DOHH2 (cell line): ENCODE measurements at regions not wholly inside any gene's neighbourhood (a gene's known extent, or its start where the extent isn't known, plus 50 kb on each side); places are given as distances from the start of the nearest gene placed in this dataset.

Source experiments
- H3F3A ChIP-seq: fragments of 200-600 bp; sonication (generic), shearing (Covaris generic); 2 replicates; pipeline ENCODE4 v1.6.0; 2016; ENCODE audit warnings: antibody characterized with exemption, mild to moderate bottlenecking; ENCODE audit not compliant: control insufficient read depth, insufficient read depth
- H3K27ac ChIP-seq: fragments of 200-600 bp; sonication (generic); 2 replicates; pipeline ENCODE4 v1.5.1; 2014; ENCODE audit warnings: low read depth, mild to moderate bottlenecking, low read length, moderate library complexity
- H3K27me3 ChIP-seq: fragments of 200-600 bp; sonication (generic); 2 replicates; pipeline ENCODE4 v1.6.1; 2014; ENCODE audit warnings: mild to moderate bottlenecking, low read length, mixed read lengths; ENCODE audit not compliant: control insufficient read depth
- H3K36me3 ChIP-seq: fragments of 200-600 bp; sonication (generic); 2 replicates; pipeline ENCODE4 v1.6.1; 2014; ENCODE audit warnings: mild to moderate bottlenecking, low read length, moderate library complexity, mixed read lengths; ENCODE audit not compliant: control insufficient read depth
- H3K4me1 ChIP-seq: fragments of 200-600 bp; sonication (generic); 2 replicates; pipeline ENCODE4 v1.6.1; 2014; ENCODE audit warnings: mild to moderate bottlenecking, low read length, mixed read lengths; ENCODE audit not compliant: control insufficient read depth
- H3K4me2 ChIP-seq: fragments of 200-600 bp; sonication (generic); 2 replicates; pipeline ENCODE4 v1.6.0; 2014; ENCODE audit warnings: mild to moderate bottlenecking, low read length, moderate library complexity
- H3K4me3 ChIP-seq: fragments of 200-600 bp; sonication (generic); 2 replicates; pipeline ENCODE4 v1.5.1; 2014; ENCODE audit warnings: mild to moderate bottlenecking, low read length, mixed read lengths
- H3K79me2 ChIP-seq: fragments of 200-600 bp; sonication (generic); 2 replicates; pipeline ENCODE4 v1.6.1; 2014; ENCODE audit warnings: mild to moderate bottlenecking, low read length, mixed read lengths; ENCODE audit not compliant: control insufficient read depth
- H3K9me2 ChIP-seq: fragments of 200-600 bp; sonication (generic); replicated peaks from 2 replicates; pipeline ENCODE4 v1.6.1; 2014; ENCODE audit warnings: mild to moderate bottlenecking, low read length, mixed read lengths; ENCODE audit not compliant: control insufficient read depth
- H3K9me3 ChIP-seq: fragments of 200-600 bp; sonication (generic); 2 replicates; pipeline ENCODE4 v1.6.1; 2014; ENCODE audit warnings: antibody characterized with exemption, low read length, mixed read lengths; ENCODE audit not compliant: control insufficient read depth, insufficient read depth
- H4K20me1 ChIP-seq: fragments of 200-600 bp; sonication (generic); 2 replicates; pipeline ENCODE4 v1.6.0; 2014; ENCODE audit warnings: low read depth, mild to moderate bottlenecking, antibody characterized with exemption, low read length, moderate library complexity; ENCODE audit not compliant: control insufficient read depth, insufficient read depth
- CTCF ChIP-seq: fragments of 200-600 bp; sonication (generic); IDR thresholded peaks from one replicate; pipeline ENCODE4 v1.5.1; 2014; ENCODE audit warnings: antibody characterized with exemption, mild to moderate bottlenecking, low read depth, low read length; ENCODE audit not compliant: poor library complexity, severe bottlenecking
- EZH2phosphoT487 ChIP-seq: fragments of 200-600 bp; sonication (generic); IDR thresholded peaks from 2 replicates; pipeline ENCODE4 v1.6.1; 2017; ENCODE audit warnings: borderline replicate concordance, mild to moderate bottlenecking, antibody characterized with exemption, low read length, moderate library complexity, mixed read lengths

GRCh38 chr1:90833466-90834110 is 116.5 kb upstream of the BARHL2 start:
- no peaks in the 10 kb centered on the region for H3F3A ChIP-seq
- H4K20me1 ChIP-seq = no peaks in the 10 kb centered on the region
- H3K27me3 ChIP-seq = peaks cover 50% of the 10 kb centered on the region
- no peaks in the 10 kb centered on the region for H3K36me3 ChIP-seq
- no peaks in the 10 kb centered on the region for H3K79me2 ChIP-seq
- no peak overlapping the region for H3K4me2 ChIP-seq
- H3K9me3 ChIP-seq = no peaks in the 10 kb centered on the region
- no peak overlapping the region for H3K27ac ChIP-seq
- H3K9me2 ChIP-seq = no peaks in the 10 kb centered on the region
- no peaks in the 10 kb centered on the region for H3K4me1 ChIP-seq
- TF ChIP-seq EZH2phosphoT487 (no peak), CTCF (no peak)
- no peak overlapping the region for H3K4me3 ChIP-seq

DNA sequence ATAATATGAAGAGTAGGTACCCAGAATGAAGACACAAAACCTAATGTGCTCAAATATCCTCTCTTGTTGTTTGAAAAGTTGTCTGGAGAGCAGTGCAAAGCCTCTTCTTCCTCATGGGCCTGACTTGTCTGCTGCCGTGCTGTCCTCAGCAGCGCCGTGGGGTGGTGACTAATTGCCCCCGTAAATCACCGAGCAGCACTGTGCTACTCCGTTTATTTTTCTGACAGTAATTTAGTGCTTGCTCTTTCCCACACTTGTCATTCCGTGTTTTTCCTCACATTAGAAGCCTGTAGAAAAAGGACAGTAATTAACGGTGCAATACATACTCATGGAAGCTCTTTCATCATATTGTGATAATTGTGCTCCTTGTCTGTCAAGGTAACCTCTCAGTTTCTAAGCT is 114.8 kb upstream of the BARHL2 start:
- TF ChIP-seq EZH2phosphoT487 = no peak; the same call in 1 of the 2 replicates
- Histone ChIP-seq H3K27me3 (peaks cover 50% of the 10 kb centered on the region), H3K79me2 (no peaks in the 10 kb centered on the region), H3K4me3 (no peak overlapping the region), H3K36me3 (no peaks in the 10 kb centered on the region), H3K27ac (no peak overlapping the region), H3K9me2 (no peaks in the 10 kb centered on the region), H3K4me1 (no peaks in the 10 kb centered on the region), H3K4me2 (no peak overlapping the region), H4K20me1 (no peaks in the 10 kb centered on the region), H3K9me3 (no peaks in the 10 kb centered on the region), H3F3A (no peaks in the 10 kb centered on the region)

DNA sequence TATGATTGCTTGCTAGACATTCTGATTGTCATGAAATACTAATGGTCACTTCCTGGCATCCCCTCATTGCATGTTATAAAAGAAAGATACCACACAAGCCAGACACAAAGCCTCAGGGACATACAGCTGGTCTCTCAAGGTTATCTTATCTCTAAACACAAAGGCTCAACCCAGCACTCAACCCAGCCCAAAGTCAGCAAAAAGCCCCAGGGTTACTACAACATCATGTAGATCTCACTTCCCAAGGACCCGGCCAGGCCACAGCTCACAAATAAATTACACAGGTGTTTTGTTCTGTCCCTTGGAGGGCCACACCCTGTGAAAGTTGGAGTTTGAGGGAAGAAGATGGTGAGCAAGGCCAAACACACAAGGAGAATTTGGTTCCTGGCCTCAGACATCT is 109.7 kb upstream of the BARHL2 start:
- TF ChIP-seq CTCF (no peak), EZH2phosphoT487 (no peak)
- Histone ChIP-seq H4K20me1 (no peaks in the 10 kb centered on the region), H3K9me3 (no peaks in the 10 kb centered on the region), H3K9me2 (no peaks in the 10 kb centered on the region), H3F3A (no peaks in the 10 kb centered on the region), H3K27me3 (peaks cover 18% of the 10 kb centered on the region), H3K4me1 (no peaks in the 10 kb centered on the region), H3K4me3 (no peak overlapping the region), H3K36me3 (no peaks in the 10 kb centered on the region), H3K4me2 (no peak overlapping the region), H3K27ac (no peak overlapping the region), H3K79me2 (no peaks in the 10 kb centered on the region)

GRCh38 chr1:90826024-90826423 is 108.9 kb upstream of the BARHL2 start:
- Histone ChIP-seq H3K4me3 (no peak overlapping the region), H4K20me1 (no peaks in the 10 kb centered on the region), H3K4me1 (no peaks in the 10 kb centered on the region), H3K27me3 (peaks cover 10% of the 10 kb centered on the region), H3K27ac (no peak overlapping the region), H3K36me3 (no peaks in the 10 kb centered on the region), H3K9me2 (no peaks in the 10 kb centered on the region), H3K79me2 (no peaks in the 10 kb centered on the region), H3K4me2 (no peak overlapping the region), H3F3A (no peaks in the 10 kb centered on the region), H3K9me3 (no peaks in the 10 kb centered on the region)
- TF ChIP-seq EZH2phosphoT487 (no peak), CTCF (no peak)
